ENCODE measurements at regions not wholly inside any gene's neighbourhood (a gene's known extent, or its start where the extent isn't known, plus 50 kb on each side); places are given as distances from the start of the nearest gene placed in this dataset.
"Not testable (repeated sequence)": the region's sequence is repeated elsewhere in the genome, so short reads cannot be mapped to it uniquely, and the experiment has no call there.

DNA sequence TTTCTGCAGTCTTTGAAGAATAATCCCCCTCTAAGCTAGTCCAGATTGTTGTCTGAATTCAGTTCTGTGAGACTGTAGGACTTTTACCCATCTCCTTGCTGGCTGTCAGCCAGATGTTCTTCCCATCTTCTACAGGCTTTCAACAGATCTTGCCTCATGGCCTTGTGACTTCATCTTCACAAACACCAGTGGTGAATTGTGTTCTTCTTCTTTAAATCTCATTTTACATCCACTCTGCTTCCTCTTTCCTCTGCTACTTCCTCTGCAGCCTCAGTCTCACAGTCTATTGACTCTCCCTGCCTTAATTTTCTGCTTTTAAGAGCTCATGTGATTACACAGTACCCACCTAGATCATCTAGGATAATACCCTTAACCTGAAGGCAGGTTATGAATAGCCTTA, 859.0 kb upstream of the SLITRK1 start:
- DNase-seq: no peak
- no peak for ATAC-seq

DNA sequence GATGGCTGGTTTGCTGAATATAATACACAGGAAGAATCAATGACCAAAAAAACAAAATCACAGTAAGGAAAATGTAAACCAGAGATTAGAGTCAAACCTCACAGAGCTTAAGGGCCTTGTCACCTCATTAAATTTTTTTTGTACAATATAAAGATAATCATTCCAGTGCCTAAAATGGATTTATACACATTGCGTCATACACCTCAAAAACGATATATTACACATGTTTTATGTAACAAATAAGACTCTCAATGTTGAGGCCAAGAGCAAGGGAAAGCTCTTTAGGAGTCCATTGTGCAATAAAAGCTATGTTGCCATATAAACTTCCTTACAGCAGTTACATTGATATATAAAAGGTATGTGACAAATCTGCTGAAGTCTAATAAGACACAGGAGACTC, 856.7 kb upstream of the SLITRK1 start:
- ATAC-seq (no peak), DNase-seq (no peak)

DNA sequence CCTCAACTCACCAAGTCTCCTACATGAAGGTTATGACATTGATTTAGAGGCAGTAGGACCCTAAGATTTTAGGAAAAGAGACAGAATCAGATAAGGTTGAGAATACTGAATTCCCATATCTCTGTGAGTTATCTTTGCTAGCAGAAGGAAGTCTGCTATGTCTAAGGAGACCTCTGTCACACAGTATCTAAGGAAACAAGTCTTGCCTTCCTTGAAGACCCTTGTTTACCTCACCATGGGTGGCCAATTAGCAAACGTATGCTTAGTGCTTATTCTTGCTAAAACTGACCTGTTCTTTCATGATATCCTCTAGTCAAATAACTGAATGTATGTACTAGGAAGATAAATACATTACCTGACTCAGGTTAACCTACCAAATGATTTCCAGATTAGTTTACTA, 855.4 kb upstream of the SLITRK1 start:
- ATAC-seq (no peak), DNase-seq (no peak)

DNA sequence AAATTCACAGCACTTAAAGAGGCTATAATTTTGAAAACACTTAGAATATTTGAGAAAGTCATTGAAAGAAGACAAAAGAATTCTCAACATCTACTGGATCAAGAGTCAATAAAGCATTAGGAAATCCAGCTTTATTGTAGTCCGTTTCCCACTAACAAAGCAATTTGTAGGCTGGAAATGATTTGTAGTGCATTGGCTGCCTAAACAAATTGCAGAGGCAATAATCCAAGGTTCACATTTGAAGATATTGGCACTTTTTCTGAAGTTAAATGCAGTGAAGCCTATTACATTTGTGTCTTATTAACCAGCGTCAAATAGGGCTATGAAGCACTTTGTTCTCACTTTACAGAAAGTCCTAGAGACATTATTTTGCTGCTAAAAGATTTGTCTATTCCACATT, 848.1 kb upstream of the SLITRK1 start:
- ATAC-seq (no peak), DNase-seq (no peak)

DNA sequence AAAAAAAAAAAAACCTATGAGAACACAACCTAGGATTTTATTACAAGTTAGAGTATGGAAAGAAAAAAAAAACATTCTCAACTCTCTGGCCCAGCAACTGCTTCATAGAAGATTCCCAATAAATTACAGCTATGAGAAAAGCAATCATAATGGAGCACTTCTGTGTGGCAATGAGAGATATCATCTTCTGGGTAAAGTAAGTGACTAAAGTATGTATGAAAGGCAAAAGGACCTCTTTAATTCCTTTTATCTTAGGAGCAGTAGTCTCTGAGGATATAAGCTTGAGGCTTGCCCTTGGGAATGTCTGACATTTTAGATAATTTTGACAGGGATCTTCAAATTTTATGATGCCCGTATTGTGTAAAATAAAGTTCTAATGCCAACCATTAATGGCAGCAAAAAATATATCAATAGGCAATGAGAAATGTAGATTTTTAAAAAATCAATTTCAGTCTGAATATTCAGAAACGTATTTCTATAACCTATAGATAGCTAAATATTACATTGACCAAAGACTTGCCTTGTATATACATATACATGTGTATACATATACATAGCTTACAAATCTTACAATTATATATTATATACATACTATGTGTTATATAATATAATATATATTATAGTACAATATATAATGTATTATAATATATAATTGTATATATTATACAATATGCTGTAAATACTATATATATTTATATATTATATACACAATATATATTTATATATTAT, 823.9 kb upstream of the SLITRK1 start:
- no peak for ATAC-seq

DNA sequence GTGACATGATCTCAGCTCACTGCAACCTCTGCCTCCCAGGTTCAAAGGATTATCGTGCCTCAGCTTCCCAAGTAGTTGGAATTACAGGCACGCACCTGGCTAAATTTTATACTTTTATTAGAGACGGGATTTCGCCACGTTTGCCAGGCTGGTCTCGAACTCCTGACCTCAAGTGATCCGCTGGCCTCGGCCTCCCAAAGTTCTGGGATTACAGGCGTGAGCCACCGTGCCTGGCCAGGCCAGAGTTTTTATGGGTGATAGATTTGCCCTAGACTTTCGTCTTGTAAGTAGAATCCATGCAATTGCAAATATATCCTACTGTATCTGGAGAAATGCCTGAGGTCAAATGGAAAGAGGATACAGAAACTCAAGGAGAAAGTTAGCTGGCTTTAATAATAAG, 819.9 kb upstream of the SLITRK1 start:
- ATAC-seq: no peak
- no peak for DNase-seq

More for the DNA sequence above, 823.9 kb upstream of the SLITRK1 start:
- no peak for DNase-seq

DNA sequence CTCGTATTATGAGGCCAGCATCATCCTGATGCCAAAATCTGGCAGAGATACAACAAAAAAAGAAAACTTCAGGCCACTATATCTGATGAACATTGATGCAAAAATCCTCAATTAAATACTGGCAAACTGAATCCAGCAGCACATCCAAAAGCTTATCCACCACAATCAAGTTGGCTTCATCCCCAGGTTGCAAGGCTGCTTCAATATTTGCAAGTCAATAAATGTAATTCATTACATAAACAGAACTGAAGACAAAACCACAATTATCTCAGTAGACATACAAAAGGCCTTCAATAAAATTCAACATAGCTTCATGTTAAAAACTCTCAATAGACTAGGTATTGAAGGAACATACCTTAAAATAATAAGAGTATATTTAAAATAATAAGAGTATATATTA, 815.3 kb upstream of the SLITRK1 start:
- not testable (repeated sequence) for DNase-seq, ATAC-seq

DNA sequence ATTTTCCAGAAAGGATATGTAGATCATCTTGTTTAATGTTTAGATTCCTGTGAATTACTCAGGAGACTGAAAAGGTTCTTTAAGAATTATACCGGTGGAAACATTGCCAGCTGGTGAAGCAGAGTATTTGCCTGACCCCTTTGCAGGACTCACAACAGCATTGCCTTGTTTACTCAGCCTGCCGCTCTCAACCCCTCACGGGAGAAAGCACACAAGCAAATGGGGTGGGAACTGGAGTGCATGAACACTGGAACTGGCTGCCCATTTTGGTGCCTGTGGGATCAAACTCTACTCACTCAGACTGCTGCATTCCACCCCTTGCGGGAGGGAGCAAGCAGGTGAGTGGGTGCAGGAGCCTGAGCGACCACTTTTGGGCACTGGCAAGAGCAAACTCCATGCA, 804.7 kb upstream of the SLITRK1 start:
- DNase-seq (no peak), ATAC-seq (no peak)

DNA sequence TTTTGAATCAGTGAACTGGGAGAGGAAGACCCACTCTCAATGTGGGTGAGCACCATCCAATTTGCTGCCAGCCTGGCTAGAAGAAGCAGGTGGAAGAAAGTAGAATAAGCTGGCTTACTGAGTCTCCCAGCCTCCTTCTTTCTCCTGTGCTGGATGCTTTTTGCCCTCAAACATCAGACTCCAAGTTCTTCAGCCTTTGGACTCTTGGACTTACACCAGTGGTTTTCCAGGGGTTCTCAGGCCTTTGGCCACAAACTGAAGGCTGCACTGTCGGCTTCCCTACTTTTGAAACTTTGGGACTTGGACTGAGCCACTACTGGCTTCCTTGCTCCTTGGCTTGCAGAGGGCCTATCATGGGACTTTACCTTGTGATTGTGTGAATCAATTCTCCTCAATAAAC, 804.2 kb upstream of the SLITRK1 start:
- DNase-seq (no peak), ATAC-seq (no peak)

DNA sequence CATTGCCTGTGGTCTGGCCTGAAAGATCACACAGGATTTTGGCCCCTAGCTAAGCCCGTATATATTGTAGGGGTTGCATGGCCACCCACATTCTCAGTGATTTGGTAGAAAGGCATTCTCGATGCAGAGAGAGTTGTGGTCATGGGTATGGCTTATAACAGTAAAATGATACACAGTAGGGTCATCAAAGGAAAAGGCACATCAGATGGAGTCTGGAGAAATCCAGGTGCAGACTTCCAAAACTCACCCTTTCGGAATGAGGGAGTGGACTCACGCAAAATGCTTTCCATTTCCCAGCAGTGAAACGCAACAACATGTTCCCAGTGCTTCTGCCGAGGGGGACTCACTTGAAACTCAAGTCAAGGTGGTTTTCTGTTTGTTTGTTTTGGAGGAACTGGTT, 802.5 kb upstream of the SLITRK1 start:
- DNase-seq: no peak
- no peak for ATAC-seq

DNA sequence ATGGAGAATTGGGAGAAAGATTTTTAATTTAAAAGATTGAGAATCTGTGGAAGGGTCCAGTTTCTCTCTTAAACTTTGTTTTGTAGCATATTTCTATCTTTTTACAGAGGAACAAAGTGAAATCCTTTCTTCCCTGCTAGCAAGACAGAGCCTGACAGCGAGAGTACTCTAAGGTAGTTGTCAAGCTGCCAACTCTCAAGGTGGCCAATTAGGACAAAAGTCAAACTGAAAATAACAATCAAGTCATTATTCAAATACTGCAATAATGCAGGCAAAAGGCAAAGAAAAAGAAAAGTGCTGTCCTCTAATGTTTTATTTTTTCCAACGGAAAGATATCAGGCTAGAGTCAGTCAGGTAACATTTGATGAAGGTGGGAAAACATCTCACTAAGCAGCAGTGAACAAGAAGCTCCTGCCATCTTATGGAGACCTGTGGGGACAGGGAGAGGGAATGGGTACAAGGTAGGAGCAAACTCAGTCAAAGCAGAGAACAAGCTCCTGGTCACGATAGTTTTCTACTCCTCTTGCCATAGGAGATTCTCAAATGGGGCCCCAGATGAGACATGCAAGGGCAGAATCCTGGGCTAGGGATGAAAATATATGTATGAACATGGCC, 801.9 kb upstream of the SLITRK1 start:
- DNase-seq (no peak), ATAC-seq (no peak)

DNA sequence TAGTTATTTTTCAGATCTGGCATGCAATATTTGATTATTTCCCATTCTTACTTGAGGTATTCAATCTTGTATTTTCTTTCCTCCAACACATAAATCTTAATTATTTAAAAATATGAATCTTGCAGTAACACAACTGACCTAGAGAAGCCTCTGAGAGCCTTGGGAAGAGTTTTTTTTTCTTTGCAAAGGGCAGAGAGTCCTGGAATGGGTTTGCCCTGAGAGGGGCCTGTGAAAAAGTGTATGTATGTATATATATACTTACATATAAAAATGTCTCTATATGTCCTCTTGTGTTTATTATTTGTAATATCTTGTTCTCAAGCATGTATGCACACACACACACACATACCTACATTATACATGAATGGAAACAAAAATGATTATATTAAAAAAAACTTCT, 801.2 kb upstream of the SLITRK1 start:
- DNase-seq (no peak), ATAC-seq (no peak)

DNA sequence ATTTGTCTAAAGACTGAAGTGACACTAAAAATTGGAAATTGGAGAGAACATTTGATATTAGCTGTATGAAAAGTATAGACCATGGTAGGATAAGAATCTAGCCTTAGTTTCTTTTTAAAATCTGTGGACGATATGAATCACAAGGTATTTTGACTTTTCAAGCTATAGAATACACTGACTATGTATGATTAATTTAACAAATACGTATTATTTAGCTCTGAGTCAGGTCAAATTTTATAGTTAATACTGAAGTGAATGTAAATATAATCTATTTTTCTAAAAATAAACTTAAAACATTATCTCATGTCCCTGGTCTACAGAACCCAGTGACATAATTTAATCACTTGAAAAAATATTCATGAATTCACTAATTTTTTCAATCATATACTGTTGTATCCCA, 795.6 kb upstream of the SLITRK1 start:
- ATAC-seq: no peak
- no peak for DNase-seq

DNA sequence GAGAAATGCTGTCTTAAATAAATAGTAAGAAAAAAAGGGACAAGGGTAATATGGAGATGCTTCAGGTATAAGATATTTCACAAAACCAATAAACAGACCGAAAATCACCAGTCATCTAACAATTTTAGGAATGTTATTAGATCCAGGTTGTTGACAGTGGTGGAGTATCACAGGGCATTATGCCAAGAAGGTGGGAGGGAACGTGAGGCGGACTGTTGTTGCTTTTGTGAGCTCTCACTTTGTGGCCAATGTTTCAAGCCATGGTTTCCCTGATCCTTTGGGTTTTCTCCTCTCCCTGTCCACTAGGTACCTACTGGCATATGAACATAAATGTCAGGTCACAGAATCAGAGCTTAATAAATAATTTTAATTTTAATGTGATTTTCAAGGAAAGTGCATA, 790.3 kb upstream of the SLITRK1 start:
- DNase-seq (no peak), ATAC-seq (no peak)

DNA sequence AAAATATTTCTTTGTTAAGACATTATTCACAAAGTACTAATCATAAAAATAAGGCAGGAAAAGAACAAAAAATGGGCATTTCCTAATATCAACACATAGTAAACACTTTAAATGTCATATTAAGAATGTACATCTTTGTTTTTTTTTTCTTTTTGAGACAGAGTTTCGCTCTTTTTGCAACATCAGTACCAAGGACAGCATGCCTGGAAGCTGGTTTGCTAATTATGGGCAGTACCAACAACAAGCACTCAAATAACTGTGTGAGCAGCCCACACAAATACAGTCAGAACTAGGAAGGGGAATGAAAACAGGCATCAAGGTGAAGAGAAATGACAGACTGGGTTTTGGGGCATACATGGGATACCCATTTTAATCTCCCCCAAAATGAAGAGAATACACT, 788.0 kb upstream of the SLITRK1 start:
- DNase-seq (no peak), ATAC-seq (no peak)

DNA sequence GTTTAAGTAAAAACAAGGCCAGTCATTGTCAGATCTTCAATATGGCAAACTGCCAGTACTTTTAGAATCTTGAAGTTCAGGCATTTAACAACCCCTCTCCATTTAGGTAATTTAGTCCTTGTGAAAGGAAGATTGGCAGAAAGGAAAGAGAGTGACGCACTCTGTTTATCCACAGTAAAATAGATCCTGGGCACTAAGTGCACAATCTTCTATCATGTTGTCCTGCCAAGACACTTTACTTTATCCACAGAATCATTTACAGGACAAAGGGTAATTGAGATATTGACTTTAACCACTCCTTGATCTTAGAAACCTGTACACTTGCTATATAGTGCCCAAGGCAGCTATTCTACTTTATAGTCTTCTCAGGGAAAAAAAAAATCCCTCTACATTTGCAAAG, 786.4 kb upstream of the SLITRK1 start:
- DNase-seq (no peak), ATAC-seq (no peak)

DNA sequence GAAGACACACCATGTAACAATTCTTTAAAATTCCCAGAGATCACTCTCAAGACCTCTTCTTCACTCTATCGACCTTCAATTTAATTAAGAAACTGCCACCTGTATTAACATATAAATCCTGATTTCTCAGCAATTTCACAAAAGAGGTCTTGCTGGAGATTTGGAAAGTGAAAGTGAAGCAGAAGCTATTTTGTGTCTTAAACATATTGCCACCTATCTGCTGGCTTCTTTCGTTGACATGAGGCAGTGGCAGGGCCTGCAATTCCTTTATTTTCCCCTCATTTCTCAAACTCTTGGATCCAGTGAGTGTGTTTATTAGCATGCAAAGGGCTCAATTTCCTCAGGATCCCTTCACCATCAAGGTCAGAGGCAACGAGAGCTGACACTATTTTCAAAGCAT, 780.2 kb upstream of the SLITRK1 start:
- ATAC-seq (no peak), DNase-seq (no peak)

DNA sequence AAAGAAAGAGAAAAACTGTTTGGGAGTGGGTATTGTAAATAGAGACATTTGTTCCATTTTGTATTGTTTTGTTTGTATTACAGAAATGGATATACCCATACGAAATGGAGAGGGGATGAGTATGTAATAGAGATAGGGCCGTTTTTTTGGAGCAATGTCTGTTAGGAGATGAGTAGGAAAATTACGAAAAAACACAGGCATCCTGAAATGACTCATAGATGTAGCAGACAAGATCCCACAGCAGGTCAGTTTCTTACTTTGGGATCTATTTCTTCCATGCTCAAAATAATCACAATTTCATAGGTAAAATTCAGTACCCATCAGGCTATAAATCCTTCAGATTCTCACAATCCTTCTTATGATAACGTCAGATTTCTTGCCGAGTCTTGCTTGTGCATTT, 779.4 kb upstream of the SLITRK1 start:
- no peak for DNase-seq
- no peak for ATAC-seq

DNA sequence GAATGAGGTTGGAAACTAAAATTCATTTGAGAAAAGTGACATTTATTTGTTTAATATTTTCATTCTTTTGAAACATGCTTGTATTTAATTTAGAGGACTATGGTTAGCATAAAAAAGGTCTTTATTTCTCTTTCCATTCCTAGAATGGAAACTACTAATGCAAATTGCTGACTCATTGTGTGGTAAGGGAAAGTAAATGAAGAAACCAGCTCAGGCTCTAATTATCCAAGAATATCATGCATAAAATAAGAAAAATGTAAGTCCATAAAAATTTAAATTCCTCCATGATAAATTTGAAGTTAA, 777.0 kb upstream of the SLITRK1 start:
- no peak for DNase-seq

DNA sequence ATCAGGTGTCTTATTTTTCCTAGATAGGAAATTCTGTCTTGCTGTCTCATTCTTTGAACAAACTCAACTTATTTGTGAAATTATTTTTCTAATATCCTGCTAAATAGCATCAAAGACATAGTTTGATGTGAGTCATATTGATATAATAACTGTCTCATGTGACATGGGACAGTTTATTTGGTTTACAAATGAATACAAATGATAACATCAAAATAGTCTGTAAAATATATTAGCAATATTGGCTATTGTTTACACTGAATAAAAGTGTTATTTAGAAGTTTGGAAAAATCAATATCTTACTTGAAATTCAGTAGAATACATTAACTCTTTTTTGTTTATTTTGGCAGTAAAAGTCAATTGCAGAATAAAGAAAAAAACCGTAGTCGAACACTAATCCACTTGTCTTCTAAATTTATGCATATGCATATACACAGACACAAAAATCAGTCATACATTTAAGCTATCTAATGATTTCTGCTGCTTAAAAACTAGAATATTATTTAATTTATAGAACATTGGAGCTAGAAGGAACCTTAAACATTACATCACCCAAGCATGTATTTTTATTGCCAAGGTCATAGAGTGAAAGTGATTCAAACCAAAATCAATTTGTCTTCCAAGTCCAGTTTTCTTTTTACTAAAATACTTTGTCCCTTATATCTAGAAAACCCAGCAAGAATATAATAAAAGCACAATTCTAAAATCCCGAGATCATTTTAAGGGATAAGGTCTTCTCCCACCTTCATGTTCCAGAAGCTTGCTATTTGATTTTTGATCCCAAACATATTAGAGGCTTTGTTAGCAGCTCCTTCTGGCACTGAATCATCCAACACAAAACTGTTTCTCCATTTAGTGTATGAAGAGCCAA, 776.5 kb upstream of the SLITRK1 start:
- ATAC-seq (no peak), DNase-seq (no peak)

More for the DNA sequence above, 777.0 kb upstream of the SLITRK1 start:
- ATAC-seq: no peak

DNA sequence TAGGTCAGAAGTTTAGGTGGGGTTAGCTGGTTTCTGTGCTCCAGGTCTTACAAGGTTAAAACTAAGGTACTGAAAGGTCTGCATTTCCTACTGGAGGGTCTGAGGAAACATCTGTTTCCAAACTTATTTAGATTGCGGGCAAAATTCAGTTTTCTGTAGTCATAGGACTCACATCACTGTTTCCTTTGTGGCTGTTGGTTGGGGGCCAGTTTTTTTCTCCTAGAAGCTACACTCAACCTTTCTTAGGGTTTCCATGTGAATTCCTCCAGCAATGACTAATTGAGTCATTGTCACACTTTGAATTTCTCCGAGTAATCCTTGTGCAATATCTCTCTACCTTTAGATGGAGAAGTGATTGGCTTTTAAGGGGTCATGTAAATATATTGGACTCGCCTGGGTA, 773.4 kb upstream of the SLITRK1 start:
- ATAC-seq: no peak
- no peak for DNase-seq

DNA sequence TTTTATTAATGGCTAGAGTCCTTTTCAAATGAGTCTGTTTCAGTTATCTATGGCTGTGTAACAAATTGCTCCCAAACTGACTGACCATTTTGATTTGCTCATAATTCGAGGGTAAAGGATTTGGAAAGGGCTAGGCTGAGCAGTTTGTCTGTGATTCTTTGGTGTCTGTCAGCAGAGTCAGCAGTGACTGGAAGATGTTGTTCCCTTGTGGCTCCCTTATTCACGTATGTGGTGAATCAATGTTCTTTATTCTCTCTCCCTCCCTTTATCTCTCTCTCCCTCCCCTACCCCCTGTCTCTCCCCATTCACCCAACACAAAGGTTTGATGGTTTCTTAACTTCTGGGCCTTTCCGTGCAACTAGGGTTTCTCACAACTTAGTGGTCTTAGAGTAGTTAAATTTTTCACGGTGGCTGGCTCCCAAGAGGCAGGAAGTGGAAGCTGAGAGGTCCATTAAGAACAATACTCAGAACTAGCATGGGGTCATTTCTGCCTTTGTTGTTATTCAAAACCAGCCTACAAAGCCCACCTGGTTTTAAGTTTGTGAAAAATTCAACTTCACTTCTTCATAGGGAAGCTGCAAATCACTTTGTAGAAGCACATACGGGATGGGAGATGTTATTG, 772.5 kb upstream of the SLITRK1 start:
- ATAC-seq: no peak
- DNase-seq: no peak

DNA sequence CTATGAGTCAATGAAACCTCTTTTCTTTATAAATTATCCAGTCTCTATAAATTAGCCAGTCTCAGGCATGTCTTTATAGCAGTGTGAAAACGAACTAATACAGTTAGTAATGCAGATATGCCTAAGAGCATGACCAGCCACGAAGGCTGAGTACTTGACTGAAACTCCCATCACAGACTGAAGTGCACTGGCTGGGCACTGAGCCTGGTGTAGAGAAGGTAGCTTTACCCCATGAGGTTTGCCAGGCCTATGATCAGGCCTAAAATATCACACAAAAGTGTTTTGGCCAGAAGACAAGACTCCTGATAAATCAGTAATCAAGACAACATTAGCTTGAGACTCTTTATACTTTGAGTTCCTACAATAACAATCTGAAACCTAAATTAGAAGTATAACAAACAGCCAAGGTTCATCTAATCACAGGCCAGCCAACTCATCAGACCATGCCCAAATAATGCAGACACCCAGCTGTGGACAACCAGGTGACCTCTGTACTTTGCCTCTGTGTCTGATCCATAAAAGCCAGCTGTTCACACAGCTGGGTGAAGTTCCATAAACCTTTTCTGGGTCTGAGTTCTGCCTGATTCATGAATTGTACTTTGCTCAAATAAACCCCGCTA, 771.8 kb upstream of the SLITRK1 start:
- no peak for ATAC-seq
- no peak for DNase-seq

Measured in stimulated activated naive CD8-positive, alpha-beta T cell treated with anti-CD3 and anti-CD28 coated beads, Interleukin-15, Interleukin-2, amounts not matched to agents 100 U/mL and 50 U/mL, for 24 hours (primary cell).